ENCODE measurements at regions not wholly inside any gene's neighbourhood (a gene's known extent, or its start where the extent isn't known, plus 50 kb on each side); places are given as distances from the start of the nearest gene placed in this dataset.

DNA sequence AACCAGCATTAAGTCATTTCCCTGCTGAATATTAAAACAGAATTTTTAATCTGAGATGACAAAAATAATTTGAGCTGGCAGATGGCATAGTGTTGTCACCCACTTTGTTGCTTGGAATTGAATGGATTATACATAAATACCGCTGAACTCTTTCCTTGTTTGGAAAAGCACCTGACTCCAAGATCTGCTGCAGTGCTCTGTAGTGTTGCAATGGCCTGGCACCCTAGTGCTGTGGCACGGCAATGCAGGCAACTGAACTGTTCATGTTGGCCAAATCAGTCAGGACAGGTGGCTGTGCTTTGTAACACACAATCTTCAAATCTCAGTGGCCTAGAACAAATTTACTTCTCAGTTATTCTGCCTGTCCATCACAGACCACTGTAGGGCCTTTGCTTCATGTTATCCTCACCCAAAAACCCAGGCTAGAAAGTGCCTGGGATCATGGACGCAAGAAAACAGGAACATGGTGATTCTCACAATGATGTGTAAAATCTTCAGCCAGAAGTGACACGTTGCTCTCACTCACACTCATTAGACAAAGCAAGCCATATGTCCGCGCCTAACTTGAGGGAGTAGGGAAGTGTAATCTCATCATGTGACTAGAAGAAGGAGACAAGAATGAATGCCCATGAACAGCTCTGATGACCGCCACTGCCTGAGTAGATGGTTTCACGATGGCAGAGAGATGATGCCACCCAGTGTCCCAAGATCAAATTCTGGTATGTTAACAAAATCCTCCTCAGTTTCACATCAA lies 191.9 kb upstream of the PUM3 start:
- Histone ChIP-seq H3K36me3 (no peaks in the 10 kb centered on the region), H3K27ac (no peak overlapping the region), H3K27me3 (no peaks in the 10 kb centered on the region), H3K4me3 (no peak overlapping the region), H3K9me3 (no peaks in the 10 kb centered on the region), H3K4me1 (no peaks in the 10 kb centered on the region)
- TF ChIP-seq, protein P1, sequence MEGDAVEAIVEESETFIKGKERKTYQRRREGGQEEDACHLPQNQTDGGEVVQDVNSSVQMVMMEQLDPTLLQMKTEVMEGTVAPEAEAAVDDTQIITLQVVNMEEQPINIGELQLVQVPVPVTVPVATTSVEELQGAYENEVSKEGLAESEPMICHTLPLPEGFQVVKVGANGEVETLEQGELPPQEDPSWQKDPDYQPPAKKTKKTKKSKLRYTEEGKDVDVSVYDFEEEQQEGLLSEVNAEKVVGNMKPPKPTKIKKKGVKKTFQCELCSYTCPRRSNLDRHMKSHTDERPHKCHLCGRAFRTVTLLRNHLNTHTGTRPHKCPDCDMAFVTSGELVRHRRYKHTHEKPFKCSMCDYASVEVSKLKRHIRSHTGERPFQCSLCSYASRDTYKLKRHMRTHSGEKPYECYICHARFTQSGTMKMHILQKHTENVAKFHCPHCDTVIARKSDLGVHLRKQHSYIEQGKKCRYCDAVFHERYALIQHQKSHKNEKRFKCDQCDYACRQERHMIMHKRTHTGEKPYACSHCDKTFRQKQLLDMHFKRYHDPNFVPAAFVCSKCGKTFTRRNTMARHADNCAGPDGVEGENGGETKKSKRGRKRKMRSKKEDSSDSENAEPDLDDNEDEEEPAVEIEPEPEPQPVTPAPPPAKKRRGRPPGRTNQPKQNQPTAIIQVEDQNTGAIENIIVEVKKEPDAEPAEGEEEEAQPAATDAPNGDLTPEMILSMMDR (IDR thresholded peaks at IDR 0.05): no peak
- DNase-seq: no peak
- intact Hi-C loops (cut with DNase I; ENCODE audit: low total_unique reads): no loop called here

DNA sequence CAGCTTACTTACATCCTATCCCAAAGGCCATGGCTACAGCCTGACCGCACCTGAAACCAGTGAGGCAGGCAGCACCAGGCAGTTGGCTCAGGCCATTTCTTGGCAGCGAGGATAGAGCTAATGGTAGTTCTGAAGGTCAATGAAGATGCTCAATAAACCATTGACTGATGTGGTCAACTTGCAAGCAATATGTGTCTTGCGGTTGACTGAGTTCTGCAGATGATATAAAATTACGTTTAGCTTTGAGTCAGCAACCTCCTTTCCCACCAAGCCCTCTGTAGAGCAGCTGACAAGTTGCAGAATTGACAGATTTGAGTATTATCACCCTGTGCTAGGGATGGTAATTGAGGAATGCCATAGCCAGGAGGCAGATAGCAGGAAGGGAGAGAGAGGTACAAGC lies 189.0 kb upstream of the PUM3 start:
- H3K27me3 ChIP-seq: no peaks in the 10 kb centered on the region
- intact Hi-C loops (cut with DNase I; ENCODE audit: low total_unique reads): no loop called here
- no peaks in the 10 kb centered on the region for H3K4me1 ChIP-seq
- no peaks in the 10 kb centered on the region for H3K36me3 ChIP-seq
- TF ChIP-seq, protein P1 (IDR thresholded peaks at IDR 0.05): no peak
- no peak for DNase-seq
- no peak overlapping the region for H3K27ac ChIP-seq
- no peak overlapping the region for H3K4me3 ChIP-seq
- no peaks in the 10 kb centered on the region for H3K9me3 ChIP-seq

DNA sequence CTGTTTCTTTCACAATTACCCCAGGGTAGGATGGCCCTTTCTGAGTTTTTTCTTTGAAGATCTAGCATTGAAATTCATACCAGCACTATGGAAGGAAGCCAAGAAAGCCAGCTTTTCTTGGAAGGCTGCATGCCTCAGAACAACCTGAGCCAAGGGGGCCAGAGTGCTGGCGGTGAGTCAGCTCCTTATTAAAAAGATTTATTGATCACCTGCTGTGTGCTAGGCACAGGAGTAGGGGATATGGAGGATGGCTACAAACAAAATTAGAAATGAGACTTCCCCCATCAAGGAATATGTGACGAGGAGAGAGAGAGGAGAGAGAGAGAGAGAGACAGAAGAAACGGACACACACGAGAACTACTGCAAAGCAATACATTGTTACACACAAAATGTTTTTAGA lies 184.6 kb upstream of the PUM3 start:
- no peaks in the 10 kb centered on the region for H3K36me3 ChIP-seq
- H3K4me1 ChIP-seq: no peaks in the 10 kb centered on the region
- H3K27me3 ChIP-seq: no peaks in the 10 kb centered on the region
- no peak overlapping the region for H3K27ac ChIP-seq
- intact Hi-C loops (cut with DNase I; ENCODE audit: low total_unique reads): no loop called here
- H3K4me3 ChIP-seq: no peak overlapping the region
- TF ChIP-seq, protein P1 (IDR thresholded peaks at IDR 0.05): no peak
- DNase-seq: no peak
- no peaks in the 10 kb centered on the region for H3K9me3 ChIP-seq

DNA sequence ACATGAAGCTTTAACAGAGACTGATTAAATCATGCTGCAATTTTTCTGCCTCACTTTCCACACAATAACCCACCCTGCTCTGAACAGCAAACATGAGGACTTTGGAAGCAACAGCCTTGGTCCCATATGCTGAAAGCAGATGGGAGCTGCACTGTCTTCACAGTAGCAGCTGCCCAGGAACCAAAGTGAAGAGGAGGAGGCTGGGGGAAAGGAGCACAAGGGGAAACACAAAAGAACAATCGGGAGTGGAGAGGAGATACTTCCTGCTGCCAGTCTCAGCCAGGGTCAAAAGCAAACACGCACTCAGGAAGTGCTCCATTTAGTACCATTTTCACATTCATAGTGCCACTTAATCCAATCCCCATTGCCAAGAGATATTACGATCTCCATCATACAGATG lies 183.3 kb upstream of the PUM3 start:
- DNase-seq: no peak
- Histone ChIP-seq H3K27ac (no peak overlapping the region), H3K9me3 (no peaks in the 10 kb centered on the region), H3K27me3 (no peaks in the 10 kb centered on the region), H3K36me3 (no peaks in the 10 kb centered on the region), H3K4me1 (no peaks in the 10 kb centered on the region), H3K4me3 (no peak overlapping the region)
- TF ChIP-seq, protein P1 (IDR thresholded peaks at IDR 0.05): no peak
- intact Hi-C loops (cut with DNase I; ENCODE audit: low total_unique reads): no loop called here

DNA sequence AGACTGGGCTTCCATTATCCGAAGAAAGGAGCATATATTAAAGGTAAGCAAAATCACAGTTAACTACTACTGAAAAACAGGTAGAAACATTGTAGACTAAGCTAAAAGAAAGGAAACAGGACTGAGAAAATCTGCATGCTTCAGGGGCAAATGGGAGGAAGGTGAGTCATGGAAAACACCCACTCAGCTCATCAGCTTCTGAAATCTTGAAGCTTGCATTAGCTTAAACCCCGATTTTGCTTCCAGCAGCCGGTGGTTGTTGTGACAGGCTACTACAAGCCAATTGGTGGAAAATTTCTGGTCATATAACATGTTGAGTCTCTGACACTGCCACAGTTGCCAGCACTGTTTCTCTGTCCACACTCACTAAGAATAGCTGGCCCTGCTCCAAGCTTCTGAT lies 179.6 kb upstream of the PUM3 start:
- DNase-seq: no peak
- Histone ChIP-seq H3K4me1 (peaks cover 0 to 6% (median 0%) of the 10 kb centered on the region in 4 donors), H3K27ac (no peak overlapping the region), H3K9me3 (no peaks in the 10 kb centered on the region), H3K27me3 (no peaks in the 10 kb centered on the region), H3K36me3 (no peaks in the 10 kb centered on the region), H3K4me3 (no peak overlapping the region)
- TF ChIP-seq, protein P1 (IDR thresholded peaks at IDR 0.05): no peak
- intact Hi-C loops (cut with DNase I; ENCODE audit: low total_unique reads): no loop called here
